HG03565 (cell line): ENCODE measurements at regions not wholly inside any gene's neighbourhood (a gene's known extent, or its start where the extent isn't known, plus 50 kb on each side); places are given as distances from the start of the nearest gene placed in this dataset.

ENCODE experiments used
- ATAC-seq: cut with Tn5 transposase; IDR thresholded peaks from one replicate; pipeline ENCODE4 v1.9.1; 2021; ENCODE audit warnings: mild to moderate bottlenecking, moderate library complexity; ENCODE audit not compliant: unreplicated experiment

DNA sequence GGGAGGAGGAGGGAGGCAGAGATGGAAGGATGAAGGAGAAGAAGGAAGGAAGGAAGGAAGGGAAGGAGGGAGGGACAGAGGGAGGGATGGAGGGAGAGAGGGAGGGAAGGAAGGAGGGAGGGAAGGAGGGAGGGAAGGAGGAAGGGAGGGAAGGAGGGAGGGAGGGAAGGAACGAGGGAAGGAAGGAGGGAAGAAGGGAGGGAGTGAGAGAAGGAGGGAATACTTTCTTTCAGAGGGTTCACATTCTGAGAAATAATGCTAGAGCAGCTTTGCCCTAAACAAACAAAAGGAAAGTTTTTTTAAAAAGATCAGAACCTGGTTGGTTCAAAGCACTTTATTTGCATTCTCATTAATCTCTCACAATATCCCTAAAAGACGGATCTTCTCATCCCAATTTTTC is 96.1 kb upstream of the NXT1 start:
- no peak for ATAC-seq

DNA sequence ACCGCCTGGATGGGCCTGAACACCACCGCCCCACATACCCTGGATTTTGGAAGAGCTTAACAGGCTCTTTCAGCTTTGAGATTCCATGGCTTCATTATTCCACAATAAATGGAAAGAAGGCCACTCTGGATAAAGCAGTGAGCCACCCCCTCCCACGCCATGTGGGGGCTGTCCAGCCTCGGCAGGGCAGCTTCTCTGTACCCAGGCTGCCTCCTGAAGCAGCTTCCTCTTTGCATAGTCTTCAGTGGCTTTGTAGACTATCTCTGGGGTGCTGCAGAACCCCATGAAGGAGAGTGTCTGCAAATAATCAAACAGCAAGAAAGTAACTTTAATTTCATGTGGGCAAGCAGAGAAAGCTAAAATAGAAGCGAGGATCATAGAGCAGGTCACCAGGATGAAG is 96.6 kb upstream of the NXT1 start:
- no peak for ATAC-seq

DNA sequence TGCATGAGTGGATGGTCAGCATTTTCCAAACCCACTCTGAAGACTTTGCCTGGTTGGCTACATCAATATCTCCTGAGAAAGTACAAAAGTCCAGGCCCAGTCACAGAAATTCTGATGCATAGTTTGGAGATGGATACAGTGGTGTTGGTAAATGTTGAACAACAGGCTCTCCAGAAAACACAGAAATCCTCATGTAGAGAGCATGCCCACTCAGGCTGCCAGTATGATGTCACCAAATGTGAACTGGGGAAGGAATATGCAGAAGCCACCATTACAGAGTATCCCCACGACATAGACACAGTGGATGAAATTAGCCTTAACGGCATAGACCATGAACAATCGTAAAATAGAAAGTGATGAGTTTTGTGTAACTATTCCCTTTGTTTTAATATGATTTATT is 97.1 kb upstream of the NXT1 start:
- ATAC-seq = no peak

DNA sequence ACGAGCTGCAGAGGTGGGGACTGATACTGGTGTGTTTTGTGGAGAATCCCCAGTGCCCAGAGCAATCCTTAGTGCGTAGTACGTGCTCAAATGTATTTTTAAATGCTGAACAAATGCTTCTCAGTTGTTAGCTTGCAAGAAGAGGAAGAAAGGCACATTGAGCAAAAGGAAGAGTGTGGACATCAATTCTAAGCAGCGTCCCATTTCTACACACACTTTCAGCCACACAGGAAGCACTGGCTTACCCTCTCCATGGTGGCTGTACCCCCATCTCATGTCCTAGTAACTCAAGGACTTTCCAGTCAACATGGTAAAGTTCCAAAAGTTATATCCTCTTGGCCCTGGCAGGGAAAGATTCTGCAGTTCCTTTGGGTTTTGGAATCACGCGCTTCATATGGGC is 98.8 kb upstream of the NXT1 start:
- no peak for ATAC-seq

DNA sequence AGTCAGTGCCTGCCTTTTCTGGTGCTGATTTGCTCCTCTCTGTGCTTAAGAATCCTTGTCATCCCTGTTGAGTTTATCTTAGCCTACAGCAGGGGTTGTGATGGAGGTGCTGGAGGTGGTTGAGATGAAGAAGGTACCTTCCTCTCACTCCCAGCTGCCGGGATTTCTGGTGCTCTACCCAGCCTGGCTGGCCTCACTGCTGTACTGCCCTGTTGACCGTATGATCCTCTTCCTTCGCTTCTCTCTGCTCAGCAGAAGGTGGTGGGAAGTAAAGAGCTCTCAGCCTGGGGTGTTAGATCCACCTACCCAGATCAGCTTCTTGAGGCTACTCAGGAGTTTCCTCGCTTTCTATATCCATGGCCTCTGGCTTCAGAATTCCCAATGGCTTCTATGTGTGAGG is 101.0 kb upstream of the NXT1 start:
- ATAC-seq = no peak

DNA sequence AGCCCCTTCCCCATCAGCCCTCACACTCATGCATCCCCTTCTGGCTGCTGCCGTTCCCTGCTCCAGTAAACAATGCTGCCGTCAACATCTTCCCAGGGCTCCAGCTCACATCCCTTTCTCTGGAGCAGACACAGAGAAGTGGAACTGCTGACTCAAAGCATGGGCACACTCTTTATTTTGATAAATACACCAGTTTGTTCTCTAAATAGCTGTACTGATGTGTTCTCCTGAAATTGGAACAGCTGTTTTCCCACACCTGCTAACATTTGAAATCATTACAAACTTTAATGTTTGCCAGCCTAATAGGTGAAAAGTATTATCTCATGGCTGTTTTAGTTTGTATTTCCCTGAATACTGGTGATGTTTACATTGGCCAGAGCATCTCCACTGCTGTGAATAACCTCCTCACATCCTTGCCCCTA is 102.1 kb upstream of the NXT1 start:
- ATAC-seq = no peak

DNA sequence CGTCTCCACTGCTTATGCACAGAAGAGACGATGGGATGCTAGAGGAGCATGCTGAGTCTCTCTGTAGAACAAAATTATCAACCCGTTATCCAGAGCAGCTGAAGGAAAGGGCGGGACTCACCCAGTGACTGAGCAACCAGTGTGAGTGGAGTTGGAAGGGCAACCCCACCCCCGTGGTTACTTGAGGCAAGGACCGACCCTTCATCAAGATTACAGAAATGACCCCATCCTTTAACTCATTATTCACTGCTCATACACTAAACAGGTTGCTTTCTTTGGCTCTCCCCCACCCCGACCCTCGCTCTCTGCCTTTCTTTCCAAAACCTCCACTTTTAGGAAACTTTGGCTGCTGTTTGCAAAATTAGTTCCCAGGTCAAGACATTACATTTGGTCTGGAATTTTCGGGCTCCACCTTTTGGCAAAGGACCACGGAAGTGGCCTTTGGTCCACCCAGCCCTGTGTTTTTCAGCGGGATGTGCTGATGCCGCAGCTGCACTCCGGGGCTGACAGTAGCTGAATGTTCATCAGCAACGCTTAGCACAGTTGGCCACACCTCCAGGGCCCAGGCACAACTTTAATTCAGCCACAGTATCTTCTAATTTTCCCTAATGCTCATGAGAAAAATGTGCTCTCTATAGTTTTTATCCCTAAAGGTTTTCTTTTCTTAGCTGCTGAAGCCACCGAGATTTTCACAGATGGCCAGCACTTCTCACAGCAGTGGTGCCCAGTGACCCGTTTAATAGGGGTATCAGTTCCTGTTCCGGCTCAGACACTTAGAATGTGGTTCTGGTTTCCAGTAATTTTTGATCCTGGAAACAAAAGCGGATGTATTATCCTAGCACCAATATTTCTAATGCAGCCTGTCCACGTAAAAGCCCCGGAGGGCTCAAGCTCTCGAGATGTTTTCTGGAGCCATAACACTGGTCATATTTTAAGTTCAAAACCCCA is 103.6 kb upstream of the NXT1 start:
- no peak for ATAC-seq

DNA sequence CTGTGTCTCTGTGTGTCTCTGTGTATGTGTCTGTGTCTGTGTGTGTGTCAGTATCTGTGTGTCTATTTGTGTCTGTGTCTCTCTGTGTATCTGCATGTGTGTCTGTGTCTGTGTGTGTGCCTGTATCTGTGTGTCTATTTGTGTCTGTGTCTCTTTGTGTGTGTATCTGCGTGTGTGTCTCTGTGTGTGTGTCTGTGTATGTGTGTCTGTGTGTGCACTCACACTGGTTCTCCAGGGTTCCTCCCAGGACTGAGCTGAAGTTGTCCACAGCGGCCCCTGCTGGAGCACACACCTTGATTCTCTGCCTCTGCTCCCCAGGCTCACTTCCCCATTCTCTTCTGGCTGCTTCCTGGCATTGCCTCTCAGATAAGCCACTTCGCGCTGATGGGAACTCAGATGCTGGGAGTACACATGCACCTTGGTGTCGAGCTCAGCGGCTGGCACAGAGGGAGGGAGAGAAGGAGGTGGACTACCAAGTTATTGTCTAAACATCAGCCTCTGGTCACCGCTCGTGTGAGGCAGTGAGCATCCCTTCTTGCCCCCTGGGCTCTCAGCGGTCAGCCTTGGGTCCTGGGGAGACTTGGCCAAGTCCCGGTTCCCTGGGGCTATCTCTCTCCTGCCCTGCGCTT is 104.9 kb upstream of the NXT1 start:
- peak; percentile 85 for ATAC-seq

DNA sequence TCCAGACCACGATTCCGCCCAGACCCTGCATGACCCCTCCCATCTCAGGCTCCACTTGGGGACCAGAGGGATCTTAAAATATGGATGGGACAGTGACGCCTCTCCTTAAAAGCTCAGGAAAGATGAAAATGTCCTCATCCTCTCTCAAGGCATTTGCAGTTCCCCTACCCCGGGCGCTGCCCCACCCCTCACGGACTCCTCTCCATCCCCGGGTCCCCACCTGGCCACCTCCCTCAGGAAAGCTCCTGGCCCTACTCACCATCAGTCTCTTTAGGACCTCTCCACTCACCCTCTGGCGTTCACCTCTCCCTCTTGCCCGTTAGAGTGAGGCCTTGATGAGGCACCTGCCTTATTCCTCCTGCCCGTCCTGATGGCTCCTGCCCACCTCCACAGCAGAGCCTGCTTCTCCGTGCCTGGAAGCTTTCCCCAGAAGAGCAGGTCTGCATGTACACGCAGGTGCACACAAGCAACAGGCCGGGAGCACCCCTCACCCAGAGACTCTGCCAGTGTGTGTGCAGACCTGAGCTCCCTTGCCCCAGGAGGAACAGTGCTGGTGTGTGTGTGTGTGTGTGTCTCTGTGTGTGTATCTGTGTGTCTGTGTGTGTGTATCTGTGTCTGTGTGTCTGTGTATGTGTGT is 105.6 kb upstream of the NXT1 start:
- no peak for ATAC-seq

DNA sequence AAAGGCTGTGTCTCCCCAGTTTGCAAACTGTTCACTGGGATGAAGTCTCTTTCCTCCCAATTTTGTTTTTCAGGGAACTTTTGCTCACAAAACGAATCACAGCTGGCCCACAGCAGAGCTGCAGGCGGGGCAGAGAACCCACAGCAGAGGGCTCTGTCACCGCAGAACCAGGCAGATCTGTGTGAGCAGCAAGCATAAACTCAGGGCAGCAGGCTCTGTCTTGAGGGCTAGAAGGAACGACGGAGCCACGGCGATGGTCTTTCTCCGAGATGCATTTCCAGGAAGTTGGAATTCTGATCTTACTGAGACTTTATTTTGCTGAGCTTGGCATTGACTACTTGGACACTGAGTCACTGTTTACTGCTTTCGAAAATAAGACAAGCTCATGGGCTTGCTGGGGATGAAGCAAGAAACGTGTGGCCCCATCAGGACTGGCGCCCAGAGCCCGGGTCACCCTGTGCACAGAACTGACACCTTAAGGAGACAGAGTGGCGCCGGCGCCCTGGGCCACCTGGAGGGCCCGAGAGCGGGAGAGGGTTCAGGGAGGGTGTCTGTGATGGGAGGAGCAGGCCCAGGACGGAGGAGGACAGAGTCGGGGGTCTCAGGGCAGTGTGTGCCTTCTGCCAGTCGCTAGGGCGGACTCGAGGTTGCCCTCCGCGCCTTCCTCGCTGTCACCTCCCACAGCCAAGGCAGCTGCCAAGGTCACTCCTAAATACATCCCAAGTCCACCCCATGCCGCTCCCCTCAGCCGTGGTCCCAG is 106.3 kb upstream of the NXT1 start:
- no peak for ATAC-seq

DNA sequence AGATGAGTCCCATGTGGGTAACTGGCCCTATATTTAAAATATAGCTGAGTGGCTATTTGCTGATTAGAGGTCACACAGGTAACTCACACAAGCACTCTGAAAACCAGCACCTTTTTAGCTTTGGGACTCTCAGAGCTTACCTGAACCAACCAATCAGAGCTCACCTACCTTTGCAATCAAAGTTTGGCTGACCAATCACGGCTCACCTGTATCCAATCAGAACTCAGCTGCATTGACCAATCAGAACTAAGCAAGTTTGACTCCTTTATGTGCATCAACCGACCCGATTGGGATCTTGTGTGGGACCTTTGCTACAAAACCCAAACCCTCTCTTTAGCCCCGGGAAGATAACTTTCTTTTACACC is 106.8 kb upstream of the NXT1 start:
- no peak for ATAC-seq

DNA sequence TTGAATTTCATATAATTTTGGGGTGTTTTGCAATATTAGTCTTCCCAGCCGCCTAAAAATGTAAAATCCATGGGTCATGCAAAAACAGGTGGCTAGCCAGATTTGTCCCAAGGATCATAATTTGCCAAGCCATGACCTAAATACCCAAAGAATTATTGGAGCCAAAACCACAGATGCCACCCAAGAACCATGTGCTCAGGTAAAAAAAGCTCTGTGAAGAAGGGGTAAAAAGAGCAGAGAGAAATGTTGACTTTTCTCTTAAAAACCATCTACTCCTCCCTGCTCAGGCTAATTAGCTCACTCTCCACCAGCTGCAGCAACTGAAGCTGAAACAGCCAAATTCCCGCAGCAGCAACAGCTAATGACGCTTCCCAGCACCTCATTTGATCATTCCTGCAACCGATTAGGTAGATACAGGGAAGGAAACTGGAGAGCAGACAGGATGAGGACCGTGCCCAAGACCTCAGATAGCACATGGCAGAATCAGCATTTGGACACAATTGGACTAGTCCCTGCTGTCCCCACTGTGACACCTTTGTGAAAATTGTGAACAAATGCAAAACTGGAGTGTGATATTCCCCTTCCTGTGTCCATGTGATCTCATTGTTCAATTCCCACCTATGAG is 107.9 kb upstream of the NXT1 start:
- no peak for ATAC-seq

DNA sequence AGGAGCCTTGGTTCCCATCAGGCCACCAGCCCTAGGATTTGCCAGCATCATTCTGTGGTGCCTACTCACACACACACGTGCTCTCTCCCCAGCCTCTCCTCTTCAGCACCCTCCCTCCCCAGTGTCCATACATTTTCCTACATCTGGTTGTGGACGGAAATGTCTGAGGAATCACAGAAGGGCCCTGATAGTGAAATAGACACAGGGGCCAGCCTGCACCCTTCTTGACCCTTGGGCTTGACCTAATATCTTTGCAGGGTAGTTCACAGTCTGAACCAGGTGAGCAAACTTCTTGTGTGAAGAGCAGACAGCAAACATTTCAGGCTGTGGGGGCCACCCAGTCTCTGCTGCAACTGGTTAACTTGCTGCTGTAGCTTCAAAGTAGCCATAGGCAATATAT is 108.5 kb upstream of the NXT1 start:
- no peak for ATAC-seq

DNA sequence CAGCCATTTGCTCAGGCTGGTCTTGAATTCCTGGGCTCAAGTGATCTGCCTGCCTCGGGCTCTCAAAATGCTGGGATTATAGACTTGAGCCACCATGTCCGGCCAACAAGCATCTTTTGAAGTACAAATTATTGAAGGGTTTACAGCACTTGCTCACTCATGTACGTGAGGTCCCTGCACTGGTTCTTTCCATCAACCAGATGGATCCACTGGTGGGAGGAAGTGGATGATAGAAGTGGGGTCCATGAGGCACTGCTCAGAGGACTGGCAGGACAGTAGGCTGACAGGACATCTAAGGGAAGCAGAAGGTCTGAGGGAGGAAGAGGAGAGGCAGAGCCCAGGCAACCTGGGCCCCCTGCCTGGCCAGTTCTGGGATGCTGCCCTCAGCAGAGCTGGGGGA is 109.2 kb upstream of the NXT1 start:
- ATAC-seq = no peak

DNA sequence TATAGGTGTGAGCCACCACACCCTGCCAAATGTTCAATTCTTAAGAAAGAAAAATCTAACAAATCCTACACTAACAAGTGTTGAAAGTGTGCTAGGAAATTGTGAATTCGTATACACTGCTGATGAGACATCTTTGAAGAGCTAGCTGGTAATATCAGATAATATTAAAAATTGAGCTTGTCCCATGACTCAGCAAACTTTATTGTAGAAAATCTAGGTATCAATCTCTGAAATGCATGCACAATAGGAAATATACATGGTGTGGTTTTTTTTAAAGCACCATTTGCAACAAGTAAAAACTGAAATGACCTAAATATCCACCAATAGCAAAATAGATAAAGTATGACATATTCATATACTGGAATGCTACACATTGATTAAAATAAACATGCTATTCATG is 110.1 kb upstream of the NXT1 start:
- no peak for ATAC-seq

DNA sequence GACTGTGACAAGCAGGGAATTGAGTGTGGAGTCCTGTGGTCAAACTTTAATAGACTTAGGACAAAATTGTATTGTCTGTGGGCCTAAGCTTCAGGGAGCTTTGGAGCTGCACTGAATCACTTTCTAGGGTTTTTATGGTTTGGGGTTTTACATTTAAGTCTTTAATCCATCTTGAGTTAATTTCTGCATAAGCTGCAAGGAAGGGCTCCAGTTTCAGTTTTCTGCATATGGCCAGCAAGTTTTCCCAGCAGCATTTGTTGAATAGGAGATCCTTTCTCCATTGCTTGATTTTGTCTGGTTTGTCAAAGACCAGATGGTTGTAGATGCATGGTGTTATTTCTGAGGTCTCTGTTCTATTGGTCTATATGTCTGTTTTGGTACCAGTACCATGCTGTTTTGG is 113.4 kb upstream of the NXT1 start:
- no peak for ATAC-seq

DNA sequence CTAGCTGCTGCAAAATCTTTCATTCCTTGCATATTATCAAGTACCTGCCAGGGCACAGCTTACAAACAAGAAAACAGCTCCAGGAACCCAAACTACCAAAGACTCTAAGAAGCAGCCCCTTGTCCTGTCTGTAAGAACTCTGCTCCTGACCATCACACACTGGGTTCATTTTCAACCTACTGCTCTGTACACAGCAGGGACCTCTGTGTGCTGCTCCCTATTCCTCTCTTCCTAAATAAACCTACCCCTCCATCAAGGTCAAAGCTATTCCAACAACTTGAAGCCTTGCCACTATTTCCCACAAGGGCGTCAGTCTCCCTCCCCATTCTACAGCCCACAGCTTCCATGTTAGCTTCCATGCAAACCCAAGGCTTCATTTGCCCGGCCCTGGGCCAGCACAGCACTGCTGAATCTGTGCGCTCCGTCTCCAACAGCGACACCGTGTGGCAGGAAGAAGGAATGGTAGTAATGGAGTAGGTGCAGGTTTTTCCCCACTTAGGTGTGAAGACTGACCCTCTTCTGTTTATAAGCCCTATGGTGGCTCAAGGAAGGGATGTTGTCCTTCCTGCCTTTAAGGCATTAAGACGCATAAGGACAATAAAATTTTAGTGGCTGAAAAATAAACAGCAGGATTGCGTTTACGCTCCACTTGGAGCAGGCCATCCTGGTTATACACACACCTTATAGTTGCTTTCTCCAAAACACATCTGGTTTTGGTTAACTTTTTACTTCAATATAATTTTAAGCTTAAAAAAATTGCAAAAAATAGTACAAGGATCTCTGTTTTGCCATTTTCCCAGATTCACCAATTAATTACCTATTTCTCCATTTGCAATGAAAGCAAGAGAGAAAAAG is 115.2 kb upstream of the NXT1 start:
- peak; percentile 56 for ATAC-seq

DNA sequence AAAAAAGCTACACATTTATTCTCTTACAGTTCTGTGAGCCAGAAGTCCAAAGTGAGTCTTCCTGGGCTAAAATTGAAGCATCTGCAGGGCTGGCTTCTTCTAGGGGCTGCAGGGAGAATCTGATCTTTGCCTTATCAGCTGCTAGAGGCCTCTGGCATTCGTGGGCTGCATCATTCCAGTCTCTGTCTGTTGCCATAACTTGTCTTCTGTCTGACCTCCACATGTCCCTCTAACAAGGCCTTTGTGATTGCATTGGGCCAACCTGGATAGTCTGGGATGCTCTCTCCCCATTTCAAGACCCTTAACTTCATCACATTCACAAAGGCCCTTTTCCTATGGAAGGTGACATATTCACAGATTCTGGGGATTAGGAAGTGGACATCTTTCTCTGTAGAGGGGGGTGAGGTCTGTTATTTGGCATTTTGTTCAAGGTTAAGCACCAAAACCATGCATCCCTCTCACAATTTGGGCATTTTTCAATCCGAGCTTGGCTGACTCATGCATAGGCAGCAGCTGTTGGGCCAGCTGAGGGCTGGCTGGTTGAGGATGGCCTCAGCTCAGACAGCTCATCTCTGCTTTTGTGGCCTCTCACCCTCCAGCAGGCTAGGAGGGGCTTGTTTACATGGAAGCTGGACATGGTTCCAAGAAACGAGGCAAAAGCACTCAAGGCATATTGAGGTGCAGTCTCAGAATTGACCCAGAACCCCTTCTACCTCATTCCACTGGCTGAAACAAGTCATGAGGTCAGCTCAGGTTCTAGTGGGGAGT is 116.1 kb upstream of the NXT1 start:
- no peak for ATAC-seq

DNA sequence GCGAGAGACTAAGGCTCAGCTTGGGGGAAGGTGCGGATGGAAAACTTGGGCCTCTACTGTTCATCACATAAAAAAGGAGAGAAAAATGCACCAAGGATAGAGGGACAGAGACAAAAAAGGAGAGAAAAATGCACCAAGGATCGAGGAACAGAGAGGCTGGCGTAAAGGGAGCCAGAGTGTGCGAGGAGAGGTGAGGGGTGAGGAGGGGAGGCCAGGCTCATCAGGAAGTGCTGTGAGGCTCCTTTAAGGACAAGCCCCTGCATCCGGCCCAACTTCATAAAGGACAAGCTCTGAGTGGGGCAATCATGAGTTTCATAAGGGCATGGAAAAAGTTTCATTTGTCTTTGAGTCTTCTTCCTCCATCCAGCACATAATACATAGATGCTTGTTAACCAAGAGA is 117.2 kb upstream of the NXT1 start:
- ATAC-seq = no peak
